Uterus (tissue), 2 donors: ENCODE measurements at regions not wholly inside any gene's neighbourhood (a gene's known extent, or its start where the extent isn't known, plus 50 kb on each side); places are given as distances from the start of the nearest gene placed in this dataset.

ENCODE experiments used
- CTCF ChIP-seq, 4 experiments: fragments of 200-600 bp in 2 of 4; fragments of 450-650 bp in 2 of 4; sonication (generic) in 2 of 4; IDR thresholded peaks; one replicate each; pipeline ENCODE4 v1.5.1; 2016 to 2019; ENCODE audit warnings: antibody characterized with exemption in 4 of 4, mild to moderate bottlenecking in 2 of 4, moderate library complexity in 1 of 4
- POLR2A ChIP-seq, 2 donors: fragments of 450-650 bp; IDR thresholded peaks; one replicate each; pipeline ENCODE4 v1.6.1; 2016; ENCODE audit warnings: antibody characterized with exemption in 2 of 2, mild to moderate bottlenecking in 1 of 2, moderate library complexity in 1 of 2

DNA sequence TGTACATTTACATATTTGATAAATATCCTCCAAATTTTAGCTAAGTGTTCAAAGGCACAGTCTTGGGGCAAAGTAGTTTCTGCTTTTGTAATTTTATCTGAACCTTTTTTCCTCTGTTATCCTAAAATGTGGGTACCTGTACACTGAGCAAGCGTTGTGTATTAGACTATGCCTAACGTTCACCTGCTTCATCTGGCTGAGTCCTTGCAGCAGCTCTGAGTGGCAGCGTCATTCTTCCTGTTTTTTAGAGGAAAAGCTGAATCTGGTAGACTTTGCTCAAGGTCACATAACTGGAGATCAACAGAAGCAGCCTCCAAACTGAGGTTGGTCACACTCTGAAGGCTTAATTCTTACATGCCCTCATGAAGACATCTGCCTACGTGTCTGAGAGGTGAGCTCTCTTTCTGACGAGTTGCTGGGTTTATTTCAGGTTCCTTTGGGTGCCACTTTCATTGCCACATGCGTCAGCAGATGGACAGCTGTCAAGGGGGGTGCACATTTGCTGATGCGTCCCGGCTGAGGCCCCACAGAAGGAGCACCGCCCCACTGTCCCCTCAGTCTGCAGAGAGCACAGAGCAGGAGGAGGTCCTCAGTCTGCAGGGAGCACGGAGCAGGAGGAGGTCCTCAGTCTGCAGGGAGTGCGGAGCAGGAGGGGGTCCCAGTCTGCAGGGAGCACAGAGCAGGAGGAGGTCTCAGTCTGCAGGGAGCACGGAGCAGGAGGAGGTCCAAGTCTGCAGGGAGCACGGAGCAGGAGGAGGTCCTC is 406.5 kb upstream of the SHH start:
- no peak for TF ChIP-seq CTCF (IDR thresholded peaks at IDR 0.05)
- TF ChIP-seq POLR2A (IDR thresholded peaks at IDR 0.05) = no peak
